Lower leg skin (tissue), 3 donors: ENCODE measurements at regions not wholly inside any gene's neighbourhood (a gene's known extent, or its start where the extent isn't known, plus 50 kb on each side); places are given as distances from the start of the nearest gene placed in this dataset.

ENCODE experiments used
- POLR2A ChIP-seq, 2 donors: fragments of 450-650 bp; IDR thresholded peaks; one replicate each; pipeline ENCODE4 v1.6.1; 2016 to 2017; ENCODE audit warnings: antibody characterized with exemption in 2 of 2, mild to moderate bottlenecking in 1 of 2, moderate library complexity in 1 of 2
- TF ChIP-seq, protein P1 (sequence below), 3 donors: fragments of 450-650 bp; IDR thresholded peaks; one replicate each; pipeline ENCODE4 v1.5.1; 2016; ENCODE audit warnings: antibody characterized with exemption in 3 of 3, mild to moderate bottlenecking in 3 of 3, moderate library complexity in 2 of 3

DNA sequence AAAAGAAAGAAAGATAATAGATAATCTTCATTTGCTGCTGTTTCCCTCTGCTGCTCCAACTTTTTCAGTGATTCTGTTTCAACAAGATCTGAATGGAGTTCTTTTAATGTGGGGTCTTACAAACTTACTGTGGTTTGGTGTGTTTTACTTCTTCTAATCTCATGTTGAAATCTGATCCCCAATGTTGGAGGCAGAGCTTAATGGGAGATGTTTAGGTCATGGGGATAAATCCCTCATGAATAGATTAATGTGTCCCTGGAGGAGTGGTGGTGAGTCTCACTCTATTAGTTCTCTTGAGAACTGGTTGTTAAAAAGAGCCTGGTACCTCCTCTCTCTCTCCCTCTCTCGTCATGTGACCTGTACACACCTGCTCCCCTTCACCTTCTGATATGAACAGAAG, 442.4 kb downstream of the EPHA4 start:
- TF ChIP-seq POLR2A (IDR thresholded peaks at IDR 0.05), result no peak
- TF ChIP-seq, protein P1, sequence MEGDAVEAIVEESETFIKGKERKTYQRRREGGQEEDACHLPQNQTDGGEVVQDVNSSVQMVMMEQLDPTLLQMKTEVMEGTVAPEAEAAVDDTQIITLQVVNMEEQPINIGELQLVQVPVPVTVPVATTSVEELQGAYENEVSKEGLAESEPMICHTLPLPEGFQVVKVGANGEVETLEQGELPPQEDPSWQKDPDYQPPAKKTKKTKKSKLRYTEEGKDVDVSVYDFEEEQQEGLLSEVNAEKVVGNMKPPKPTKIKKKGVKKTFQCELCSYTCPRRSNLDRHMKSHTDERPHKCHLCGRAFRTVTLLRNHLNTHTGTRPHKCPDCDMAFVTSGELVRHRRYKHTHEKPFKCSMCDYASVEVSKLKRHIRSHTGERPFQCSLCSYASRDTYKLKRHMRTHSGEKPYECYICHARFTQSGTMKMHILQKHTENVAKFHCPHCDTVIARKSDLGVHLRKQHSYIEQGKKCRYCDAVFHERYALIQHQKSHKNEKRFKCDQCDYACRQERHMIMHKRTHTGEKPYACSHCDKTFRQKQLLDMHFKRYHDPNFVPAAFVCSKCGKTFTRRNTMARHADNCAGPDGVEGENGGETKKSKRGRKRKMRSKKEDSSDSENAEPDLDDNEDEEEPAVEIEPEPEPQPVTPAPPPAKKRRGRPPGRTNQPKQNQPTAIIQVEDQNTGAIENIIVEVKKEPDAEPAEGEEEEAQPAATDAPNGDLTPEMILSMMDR (IDR thresholded peaks at IDR 0.05), result no peak
